HG03442 (cell line): ENCODE measurements at regions not wholly inside any gene's neighbourhood (a gene's known extent, or its start where the extent isn't known, plus 50 kb on each side); places are given as distances from the start of the nearest gene placed in this dataset.

Experiments used
- ATAC-seq: cut with Tn5 transposase; IDR thresholded peaks from one replicate; pipeline ENCODE4 v1.9.1; 2021; ENCODE audit warnings: mild to moderate bottlenecking, moderate library complexity; ENCODE audit not compliant: unreplicated experiment

DNA sequence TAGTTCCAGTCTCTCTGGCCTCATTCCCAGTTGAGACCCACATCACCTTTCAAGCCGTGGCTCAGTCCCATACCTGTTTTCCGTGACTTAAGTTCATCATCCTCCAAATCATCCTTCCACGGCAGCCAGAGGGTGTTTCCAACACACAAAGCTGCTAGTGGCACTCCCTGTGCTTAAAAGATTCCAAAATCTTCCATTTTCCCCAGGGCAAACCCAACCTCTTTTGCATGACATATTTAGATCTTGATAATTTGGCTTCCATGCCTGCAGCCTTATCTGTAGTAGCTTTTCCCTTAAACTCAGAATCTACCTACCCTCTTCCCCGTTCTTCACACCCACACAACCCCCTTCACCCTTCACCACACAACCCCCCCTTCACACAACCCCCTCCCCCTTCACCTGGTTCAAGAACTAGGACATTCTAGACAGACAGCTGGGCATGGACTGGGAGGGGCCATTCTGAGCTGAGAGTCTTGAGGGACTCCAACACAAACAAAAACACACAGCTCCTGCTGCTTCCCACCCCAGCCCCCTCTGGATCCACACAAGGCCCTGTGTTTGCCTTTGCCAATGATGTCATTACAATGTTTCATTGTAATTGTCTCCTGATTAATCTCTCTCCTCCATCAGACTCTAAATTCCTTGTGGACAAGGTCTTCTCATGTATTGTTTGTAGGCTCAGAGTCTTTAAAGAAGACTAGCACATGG lies 268.2 kb downstream of the SH3GL2 start:
- ATAC-seq = no peak

DNA sequence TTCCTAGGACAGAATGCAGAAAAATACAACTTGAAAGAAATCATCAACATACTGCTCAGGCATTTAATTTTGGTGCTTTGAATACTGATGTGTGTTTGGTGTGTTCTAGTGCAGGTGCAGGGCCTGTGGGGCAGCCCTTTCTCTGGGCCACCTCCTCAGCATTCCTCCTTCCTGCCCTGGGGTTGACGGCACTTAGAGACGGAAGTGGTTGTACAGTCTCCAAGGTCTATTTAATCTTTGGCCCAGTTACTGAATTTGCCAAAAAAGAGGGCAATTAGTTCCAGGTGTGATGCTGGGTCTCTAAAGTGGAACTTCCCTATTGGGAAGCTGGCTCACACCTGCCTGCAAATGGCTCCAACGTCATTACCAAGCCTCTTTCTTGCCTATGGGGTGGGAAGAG lies 269.0 kb downstream of the SH3GL2 start:
- no peak for ATAC-seq

GRCh38 chr9:17852108-17852507 lies 273.2 kb downstream of the SH3GL2 start:
- no peak for ATAC-seq

- ATAC-seq = no peak
Measured at GRCh38 chr9:17854487-17854886, 275.6 kb downstream of the SH3GL2 start.

- no peak for ATAC-seq
Measured at GRCh38 chr9:17856995-17857394, 278.1 kb downstream of the SH3GL2 start.

GRCh38 chr9:17859228-17859627 lies 280.4 kb downstream of the SH3GL2 start:
- no peak for ATAC-seq

DNA sequence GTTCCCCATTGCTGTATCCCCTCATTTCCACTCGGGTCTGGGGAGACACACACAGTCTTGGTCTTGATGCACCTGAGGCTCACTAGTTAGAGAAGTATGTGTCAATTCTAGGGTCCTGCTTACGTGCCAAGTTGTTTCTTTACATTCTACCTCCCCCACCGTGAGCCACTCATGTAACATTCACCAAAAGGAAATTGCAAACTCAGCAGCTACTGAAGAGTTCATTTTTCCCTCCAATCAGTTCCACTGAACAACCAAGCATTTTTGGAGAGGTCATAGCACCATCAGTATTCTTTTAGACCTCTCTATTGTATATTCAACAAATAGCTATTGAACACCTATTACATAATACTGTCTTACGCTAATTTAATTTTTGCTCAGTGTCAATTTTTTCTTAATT lies 281.1 kb downstream of the SH3GL2 start:
- ATAC-seq = no peak

DNA sequence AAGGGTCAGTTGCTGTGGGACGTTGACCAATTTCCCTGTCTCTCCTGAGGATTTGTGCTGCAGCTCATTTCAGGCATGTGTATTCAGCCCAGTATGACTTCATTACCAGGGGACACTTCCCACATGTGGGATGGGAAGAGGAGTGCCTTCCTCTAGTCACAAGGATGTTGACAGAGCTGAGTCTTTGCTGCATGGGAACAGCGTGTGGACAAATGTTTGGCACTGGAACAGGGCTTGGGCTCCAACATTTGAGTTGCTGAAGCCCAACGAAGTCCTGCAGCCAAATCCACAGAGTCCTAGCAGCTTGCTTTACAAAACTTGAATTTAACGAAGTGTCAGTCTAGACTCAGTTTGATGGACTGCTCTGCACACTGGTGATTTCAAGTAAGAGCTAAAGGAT lies 283.2 kb downstream of the SH3GL2 start:
- ATAC-seq = no peak

DNA sequence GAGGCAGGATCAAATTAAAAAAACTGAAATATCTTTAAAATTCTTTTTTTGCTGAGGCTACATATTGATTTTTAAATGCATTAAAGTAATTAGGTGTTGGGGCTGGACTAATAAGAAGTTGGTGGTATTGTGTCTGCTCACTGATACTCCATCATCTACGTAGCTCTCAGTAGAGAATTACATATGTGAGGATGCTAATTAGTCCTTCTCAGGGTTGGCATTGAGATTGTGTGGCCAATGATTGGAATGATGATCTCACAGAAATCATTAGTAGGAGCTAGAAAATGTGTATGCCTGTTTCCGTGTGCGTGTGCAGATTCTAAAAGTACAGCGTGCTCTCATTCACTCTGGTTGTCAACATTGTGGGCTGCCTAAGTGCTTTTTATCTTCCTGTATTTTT lies 283.8 kb downstream of the SH3GL2 start:
- ATAC-seq = no peak

- ATAC-seq = peak; percentile 92
Measured at GRCh38 chr9:17863213-17863883, 284.5 kb downstream of the SH3GL2 start.

DNA sequence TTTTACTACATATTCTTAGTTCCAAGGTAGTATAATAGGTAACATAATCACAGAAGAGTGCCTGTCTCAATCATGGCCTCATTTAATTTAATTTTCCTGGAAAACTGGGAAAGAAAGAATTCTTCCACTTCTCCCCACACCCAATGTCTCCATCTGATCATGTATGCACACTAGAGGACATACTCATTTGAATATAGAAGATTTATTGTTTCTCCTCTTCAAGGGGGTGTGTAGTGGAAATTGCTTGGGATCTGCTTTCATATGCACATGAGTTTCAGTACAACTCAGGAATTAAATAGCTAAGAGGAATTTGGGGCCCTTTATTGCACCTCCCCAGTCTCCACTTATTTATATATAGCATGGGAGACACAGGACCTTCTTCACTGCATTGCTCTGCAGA lies 285.1 kb downstream of the SH3GL2 start:
- ATAC-seq = no peak

DNA sequence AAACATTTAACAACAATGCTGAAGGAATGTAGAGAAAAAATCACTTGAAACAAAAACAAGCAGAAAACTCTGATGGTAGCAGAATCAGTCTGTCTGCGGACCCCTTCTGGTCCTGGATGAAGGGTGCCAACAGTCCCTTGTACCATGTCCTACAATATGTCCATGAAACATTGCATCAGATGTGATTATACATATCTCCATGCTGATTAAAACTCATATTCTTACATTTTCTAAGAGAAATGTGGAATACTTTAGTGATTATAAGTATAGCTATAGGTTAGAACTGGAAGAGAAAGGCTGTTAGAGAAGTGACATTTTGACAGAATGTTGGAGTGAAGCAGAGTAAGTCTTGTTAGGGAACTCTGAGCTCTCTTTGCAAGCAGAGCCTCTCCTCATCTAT lies 286.1 kb downstream of the SH3GL2 start:
- no peak for ATAC-seq

DNA sequence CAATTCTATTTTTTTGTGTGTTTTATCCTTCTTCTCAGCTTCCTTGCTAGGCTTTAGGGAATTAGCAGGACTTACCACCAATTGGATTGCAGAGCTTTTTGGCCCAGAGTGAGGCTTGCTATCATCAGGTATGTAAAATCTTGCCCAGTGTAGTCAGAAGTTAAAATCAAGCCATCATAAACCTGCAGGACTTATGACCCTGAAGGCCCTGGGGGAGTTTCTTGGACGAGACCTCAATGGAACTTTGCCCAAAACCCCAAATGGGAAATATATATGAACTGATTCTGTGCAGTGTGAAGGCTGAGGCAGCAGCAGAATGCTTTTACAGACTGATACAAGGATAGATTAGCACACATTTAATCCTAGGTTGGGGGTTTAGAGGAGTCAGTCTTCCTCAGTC lies 287.0 kb downstream of the SH3GL2 start:
- ATAC-seq = no peak

DNA sequence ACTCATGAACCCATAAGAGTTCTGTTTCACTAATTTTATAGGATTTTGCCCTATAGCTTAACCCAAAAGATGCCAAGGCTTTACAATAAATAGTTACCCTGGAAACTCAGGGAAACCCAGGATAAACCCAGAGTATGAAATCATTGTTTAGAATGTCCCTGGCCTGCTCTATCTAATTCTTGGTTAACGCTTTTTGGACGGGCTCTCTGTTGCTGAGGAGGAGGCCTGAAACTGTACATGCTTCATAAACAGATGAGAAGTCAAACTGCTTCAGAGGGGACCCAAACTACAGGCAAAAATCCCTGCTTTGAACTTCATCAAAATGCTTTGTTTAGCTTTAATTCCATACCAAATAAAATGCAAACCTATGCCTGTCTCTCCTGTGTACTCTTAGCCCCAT lies 291.9 kb downstream of the SH3GL2 start:
- ATAC-seq = no peak

GRCh38 chr9:17871213-17871890 lies 292.5 kb downstream of the SH3GL2 start:
- ATAC-seq = no peak

DNA sequence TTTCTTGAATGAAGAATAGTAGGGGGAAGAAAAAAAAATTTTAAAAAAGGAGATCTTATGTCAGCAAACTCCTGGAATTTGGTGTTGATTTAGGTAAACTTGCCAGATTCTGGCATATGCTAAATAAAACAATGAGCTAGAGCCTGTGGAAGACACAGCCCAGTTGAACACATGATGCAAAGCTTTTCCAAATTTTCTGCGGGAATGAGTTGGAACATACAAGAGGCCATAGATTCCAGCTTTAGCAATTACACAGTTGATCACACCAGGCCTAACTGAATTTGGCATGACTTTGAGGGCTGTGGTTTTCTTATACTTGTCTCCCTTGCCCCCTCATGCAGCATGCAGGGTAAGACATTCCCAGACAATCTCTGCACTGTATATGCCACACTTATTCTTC lies 297.0 kb downstream of the SH3GL2 start:
- no peak for ATAC-seq

GRCh38 chr9:17876687-17877086 lies 297.8 kb downstream of the SH3GL2 start:
- ATAC-seq = peak; percentile 44

- ATAC-seq = no peak
Measured at GRCh38 chr9:17878810-17879370, 300.0 kb downstream of the SH3GL2 start.

DNA sequence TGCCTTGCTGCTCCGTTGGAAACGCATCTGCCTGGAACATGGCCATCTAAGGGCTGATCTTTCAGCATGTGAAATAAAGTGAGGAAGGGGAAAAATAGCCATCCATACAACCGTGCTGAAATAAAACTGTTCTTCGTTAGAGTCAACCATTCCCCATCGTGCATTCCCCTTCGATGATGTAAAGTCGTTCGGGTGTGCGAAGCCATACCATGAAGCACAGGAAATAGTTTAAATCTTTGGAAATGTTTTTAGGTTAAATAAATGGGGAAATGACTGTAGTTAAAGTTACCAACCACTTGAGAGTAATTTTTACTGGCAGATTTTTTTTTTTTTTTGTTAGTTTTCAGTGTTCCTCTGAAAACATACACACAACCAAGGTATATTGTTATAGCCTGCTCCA lies 302.5 kb downstream of the SH3GL2 start:
- ATAC-seq = no peak

- no peak for ATAC-seq
Measured at GRCh38 chr9:17882688-17883594, 304.1 kb downstream of the SH3GL2 start.

- ATAC-seq = no peak
Measured at GRCh38 chr9:17888066-17888465, 309.2 kb downstream of the SH3GL2 start.
